IMR-90 (cell line): ENCODE measurements at regions not wholly inside any gene's neighbourhood (a gene's known extent, or its start where the extent isn't known, plus 50 kb on each side); places are given as distances from the start of the nearest gene placed in this dataset.

Experiments
- ATAC-seq: fragments of 200-7000 bp; cut with Tn5 transposase; 2 replicates; pipeline ENCODE4 v1.9.1; 2020; ENCODE audit warnings: low read depth, mild to moderate bottlenecking, moderate library complexity
- BruUV-seq: library from RNA; stranded (reverse); fragments of 400-500 nt; replicated peaks from 2 replicates; lab custom pipeline; 2021; lab: Mats Ljungman, UMichigan
- CTCF ChIA-PET: fragments of 300-600 bp; formaldehyde crosslinking; extraction: SDS; loops from one replicate; lab custom pipeline; 2021; ENCODE audit warnings: antibody characterized with exemption; lab: Yijun Ruan, JAX
- POLR2A ChIA-PET: fragments of 300-600 bp; sonication (Branson Sonifier 250); formaldehyde crosslinking; loops from one replicate; lab custom pipeline; 2022; ENCODE audit warnings: antibody characterized with exemption; ENCODE audit not compliant: unreplicated experiment; lab: Charles Lee
- DNase-seq: peaks from one replicate; pipeline ENCODE4 v3.0.0; 2013
- H2AFZ ChIP-seq: replicated peaks from 2 replicates; pipeline ENCODE3; 2013; ENCODE audit warnings: low read length, mild to moderate bottlenecking; ENCODE audit not compliant: poor library complexity
- H2AK5ac ChIP-seq: 2 replicates; pipeline ENCODE4 v1.6.1; 2013; ENCODE audit warnings: low read depth, low read length, inconsistent platforms
- H2AK9ac ChIP-seq: replicated peaks from 2 replicates; pipeline ENCODE3; 2013; ENCODE audit warnings: mild to moderate bottlenecking, low read depth, low read length, moderate library complexity; ENCODE audit not compliant: poor library complexity
- H2BK120ac ChIP-seq: 2 replicates; pipeline ENCODE4 v1.6.1; 2013; ENCODE audit warnings: low read depth, low read length, inconsistent platforms
- H2BK15ac ChIP-seq: 3 replicates; pipeline ENCODE4 v1.6.1; 2013; ENCODE audit warnings: low read depth, low read length, inconsistent platforms
- H2BK20ac ChIP-seq: 2 replicates; pipeline ENCODE4 v1.6.1; 2013; ENCODE audit warnings: low read depth, mild to moderate bottlenecking, inconsistent platforms, low read length, moderate library complexity
- H2BK5ac ChIP-seq: 2 replicates; pipeline ENCODE4 v1.6.1; 2013; ENCODE audit warnings: mild to moderate bottlenecking, low read depth, low read length, inconsistent platforms; ENCODE audit not compliant: poor library complexity, severe bottlenecking
- H3K14ac ChIP-seq: replicated peaks from 2 replicates; pipeline ENCODE4 v1.6.1; 2013; ENCODE audit warnings: low read depth, low read length, inconsistent platforms
- H3K18ac ChIP-seq: 2 replicates; pipeline ENCODE4 v1.6.1; 2013; ENCODE audit warnings: low read depth, low read length, control low read depth
- H3K23ac ChIP-seq: 2 replicates; pipeline ENCODE4 v1.6.1; 2013; ENCODE audit warnings: low read depth, low read length, inconsistent platforms
- H3K27ac ChIP-seq: 2 replicates; pipeline ENCODE4 v1.5.1; 2013; ENCODE audit warnings: mild to moderate bottlenecking, control low read depth, low read length; ENCODE audit not compliant: insufficient read depth
- H3K27me3 ChIP-seq: 2 replicates; pipeline ENCODE4 v1.6.1; 2013; ENCODE audit warnings: low read length; ENCODE audit not compliant: control insufficient read depth, insufficient read depth
- H3K36me3 ChIP-seq: 2 replicates; pipeline ENCODE4 v1.6.1; 2013; ENCODE audit warnings: low read length, mixed read lengths; ENCODE audit not compliant: control insufficient read depth, insufficient read depth
- H3K4ac ChIP-seq: 2 replicates; pipeline ENCODE4 v1.6.1; 2013; ENCODE audit warnings: low read depth, low read length, inconsistent platforms
- H3K4me1 ChIP-seq: 2 replicates; pipeline ENCODE4 v1.6.1; 2013; ENCODE audit warnings: low read length, mixed read lengths; ENCODE audit not compliant: control insufficient read depth, insufficient read depth
- H3K4me2 ChIP-seq: 2 replicates; pipeline ENCODE4 v1.6.1; 2013; ENCODE audit warnings: low read depth, mild to moderate bottlenecking, control low read depth, low read length, moderate library complexity
- H3K4me3 ChIP-seq: 2 replicates; pipeline ENCODE4 v1.5.1; 2013; ENCODE audit warnings: low read depth, mild to moderate bottlenecking, control low read depth, low read length, moderate library complexity; ENCODE audit not compliant: insufficient read depth
- H3K56ac ChIP-seq: 2 replicates; pipeline ENCODE4 v1.6.1; 2013; ENCODE audit warnings: low read length, inconsistent platforms; ENCODE audit not compliant: insufficient read depth; ENCODE audit errors: extremely low read depth
- H3K79me1 ChIP-seq, 2 experiments: 2 replicates each; pipeline ENCODE4 v1.6.1; 2013; ENCODE audit warnings: low read length in 2 of 2, inconsistent platforms in 1 of 2, low read depth in 1 of 2
- H3K9ac ChIP-seq: 2 replicates; pipeline ENCODE4 v1.6.1; 2013; ENCODE audit warnings: low read depth, low read length, control low read depth
- H3K9me1 ChIP-seq: 2 replicates; pipeline ENCODE4 v1.6.1; 2013; ENCODE audit warnings: low read length, inconsistent platforms; ENCODE audit not compliant: insufficient read depth
- H3K9me3 ChIP-seq: 2 replicates; pipeline ENCODE4 v1.6.1; 2013; ENCODE audit warnings: low read length; ENCODE audit not compliant: control insufficient read depth, insufficient read depth
- H4K20me1 ChIP-seq: 2 replicates; pipeline ENCODE4 v1.6.1; 2013; ENCODE audit warnings: low read length, inconsistent platforms; ENCODE audit not compliant: insufficient read depth
- H4K5ac ChIP-seq: 2 replicates; pipeline ENCODE4 v1.6.1; 2013; ENCODE audit warnings: mild to moderate bottlenecking, low read depth, low read length, control low read depth
- H4K8ac ChIP-seq, 2 experiments: 2 replicates each; pipeline ENCODE4 v1.6.1; 2013; ENCODE audit warnings: low read depth in 2 of 2, low read length in 2 of 2, control low read depth in 1 of 2, inconsistent platforms in 1 of 2
- H4K91ac ChIP-seq: 2 replicates; pipeline ENCODE4 v1.6.1; 2013; ENCODE audit warnings: low read depth, low read length, inconsistent platforms; ENCODE audit not compliant: insufficient read depth
- BHLHE40 ChIP-seq: fragments of 150-350 bp; IDR thresholded peaks from 2 replicates; pipeline ENCODE4 v1.6.1; 2016; ENCODE audit warnings: mild to moderate bottlenecking, low read depth, low read length
- CEBPB ChIP-seq: IDR thresholded peaks from 2 replicates; pipeline ENCODE4 v1.6.1; 2012; ENCODE audit warnings: low read depth, low read length, improper control_type of control experiment
- CHD1 ChIP-seq: IDR thresholded peaks from 2 replicates; pipeline ENCODE4 v1.6.1; 2012; ENCODE audit warnings: low read depth, low read length, improper control_type of control experiment
- CTCF ChIP-seq: conservative IDR thresholded peaks from 2 replicates; pipeline ENCODE4 v1.5.1; 2012; ENCODE audit warnings: mild to moderate bottlenecking, low read depth, low read length, improper control_type of control experiment
- ELK1 ChIP-seq: fragments of 150-350 bp; IDR thresholded peaks from 2 replicates; pipeline ENCODE4 v1.6.1; 2016; ENCODE audit warnings: low read depth, mild to moderate bottlenecking, low read length, moderate library complexity, borderline replicate concordance
- MAFK ChIP-seq: IDR thresholded peaks from 2 replicates; pipeline ENCODE4 v1.6.1; 2012; ENCODE audit warnings: low read depth, low read length, improper control_type of control experiment
- MAZ ChIP-seq: IDR thresholded peaks from 2 replicates; pipeline ENCODE4 v1.6.1; 2012; ENCODE audit warnings: low read depth, mild to moderate bottlenecking, low read length, improper control_type of control experiment, moderate library complexity, borderline replicate concordance
- MXI1 ChIP-seq: IDR thresholded peaks from 2 replicates; pipeline ENCODE4 v1.6.1; 2012; ENCODE audit warnings: low read depth, mild to moderate bottlenecking, low read length, moderate library complexity, borderline replicate concordance
- NFE2L2 ChIP-seq: fragments of 150-350 bp; IDR thresholded peaks from 2 replicates; pipeline ENCODE4 v1.6.1; 2016; ENCODE audit warnings: low read depth, mild to moderate bottlenecking, low read length
- POLR2A ChIP-seq: IDR thresholded peaks from 2 replicates; pipeline ENCODE4 v1.6.1; 2012; ENCODE audit warnings: mild to moderate bottlenecking, low read depth, low read length
- RAD21 ChIP-seq: IDR thresholded peaks from 2 replicates; pipeline ENCODE4 v1.6.1; 2012; ENCODE audit warnings: low read length, improper control_type of control experiment
- RCOR1 ChIP-seq: IDR thresholded peaks from 2 replicates; pipeline ENCODE4 v1.6.1; 2012; ENCODE audit warnings: mild to moderate bottlenecking, low read length, improper control_type of control experiment; ENCODE audit not compliant: insufficient replicate concordance
- RFX5 ChIP-seq: IDR thresholded peaks from 2 replicates; pipeline ENCODE4 v1.8.0; 2012; ENCODE audit warnings: low read depth, mild to moderate bottlenecking, low read length, moderate library complexity
- SMC3 ChIP-seq: fragments of 150-350 bp; IDR thresholded peaks from 2 replicates; pipeline ENCODE4 v1.6.1; 2016; ENCODE audit warnings: low read depth, mild to moderate bottlenecking, antibody characterized with exemption, low read length, moderate library complexity
- USF2 ChIP-seq: fragments of 150-350 bp; IDR thresholded peaks from 2 replicates; pipeline ENCODE4 v1.6.1; 2017; ENCODE audit warnings: mild to moderate bottlenecking, antibody characterized with exemption, low read length, low read depth
- WGBS, 2 experiments: methylation state at CpG; one replicate each; pipeline versions ENCODE4 v1.1.5 to v1.1.7; 2013; ENCODE audit warnings: missing lambda C conversion rate in 2 of 2; ENCODE audit not compliant: insufficient read length in 1 of 2; ENCODE audit errors: extremely low coverage in 2 of 2; 5-methylcytosine and 5-hydroxymethylcytosine counted together
- dilution Hi-C: fragments of 300-500 bp; cut with HindIII; formaldehyde crosslinking; loops from one replicate; pipeline ENCODE4 v1.14.3; 2018; ENCODE audit warnings: low sequenced_read_pairs; ENCODE audit not compliant: unreplicated experiment
- in situ Hi-C: fragments of 300-500 bp; cut with MboI; formaldehyde crosslinking; loops from 3 replicates; pipeline ENCODE4 v1.14.3; 2019; ENCODE audit warnings: low sequenced_read_pairs, inconsistent platforms, mixed read lengths
- intact Hi-C: fragments of 100-400 bp; cut with micrococcal nuclease; formaldehyde crosslinking; loops from 2 replicates; pipeline ENCODE4 v1.10.0; 2022

- BruUV-seq, result no TSS peak
- no peak overlapping the region for H3K9ac ChIP-seq
- H2AK5ac ChIP-seq, result no peak overlapping the region
- no peak overlapping the region for H4K8ac ChIP-seq
- dilution Hi-C loops, result no loop called here
- ATAC-seq (no peak), DNase-seq (no peak)
- H3K79me1 ChIP-seq, result no peaks in the 10 kb centered on the region
- H3K4me2 ChIP-seq, result no peak overlapping the region
- no peak overlapping the region for H3K18ac ChIP-seq
- H3K4ac ChIP-seq, result no peak overlapping the region
- WGBS, 2 experiments, result no CpG with 5 or more reads among the region's 2 CpGs
- no peak overlapping the region for H4K5ac ChIP-seq
- no peak overlapping the region for H3K14ac ChIP-seq
- H2AK9ac ChIP-seq, result no peak overlapping the region
- POLR2A ChIA-PET, result no interaction called here
- no peaks in the 10 kb centered on the region for H3K4me1 ChIP-seq
- in situ Hi-C loops, result no loop called here
- no peak overlapping the region for H2BK20ac ChIP-seq
- CTCF ChIA-PET, result interaction anchor here (0.6 kb wide), 1 partner anchor 560 kb away, joined by 3 read pairs; no protein-coding TSS in a partner anchor
- H3K27ac ChIP-seq, result no peak overlapping the region
- no peak for TF ChIP-seq CHD1
- TF ChIP-seq MXI1, result no peak
- TF ChIP-seq MAFK, result no peak
- no peak for TF ChIP-seq RAD21
- no peak for TF ChIP-seq POLR2A
- TF ChIP-seq USF2, result no peak
- no peak for TF ChIP-seq RFX5
- no peak for TF ChIP-seq CEBPB
- TF ChIP-seq ELK1, result no peak
- no peak for TF ChIP-seq NFE2L2
- TF ChIP-seq RCOR1, result no peak
- no peak for TF ChIP-seq MAZ
- TF ChIP-seq BHLHE40, result no peak
- no peak for TF ChIP-seq SMC3
- no peak for TF ChIP-seq CTCF
- no peak overlapping the region for H3K23ac ChIP-seq
- no peaks in the 10 kb centered on the region for H3K36me3 ChIP-seq
- no peaks in the 10 kb centered on the region for H3K9me1 ChIP-seq
- H2BK5ac ChIP-seq, result no peak overlapping the region
- no peak overlapping the region for H2BK120ac ChIP-seq
- no peaks in the 10 kb centered on the region for H4K20me1 ChIP-seq
- intact Hi-C loops, result no loop called here
- H2BK15ac ChIP-seq, result no peak overlapping the region
- H3K4me3 ChIP-seq, result no peak overlapping the region
- no peak overlapping the region for H4K91ac ChIP-seq
- peaks cover 6% of the 10 kb centered on the region for H3K9me3 ChIP-seq
- H2AFZ ChIP-seq, result no peak overlapping the region
- no peaks in the 10 kb centered on the region for H3K27me3 ChIP-seq
- no peak overlapping the region for H3K56ac ChIP-seq
Measured at GRCh38 chr2:123928358-123928757, 96.7 kb upstream of the CNTNAP5 start.
